Nephron progenitor cell (in vitro differentiated cells): ENCODE measurements at regions not wholly inside any gene's neighbourhood (a gene's known extent, or its start where the extent isn't known, plus 50 kb on each side); places are given as distances from the start of the nearest gene placed in this dataset.

Source experiments
- DNase-seq: peaks from one replicate; pipeline ENCODE4 v3.0.0; 2021
- H3K27ac Mint-ChIP-seq: 2 replicates; pipeline ENCODE4 v1.8.0; 2021; ENCODE audit warnings: mild to moderate bottlenecking, moderate library complexity, mixed read lengths
- H3K27me3 Mint-ChIP-seq: 2 replicates; pipeline ENCODE4 v1.8.0; 2021; ENCODE audit warnings: mild to moderate bottlenecking, low read depth, mixed read lengths; ENCODE audit not compliant: poor library complexity
- H3K36me3 Mint-ChIP-seq: 2 replicates; pipeline ENCODE4 v1.8.0; 2021; ENCODE audit warnings: low read depth, mixed read lengths
- H3K4me1 Mint-ChIP-seq: 2 replicates; pipeline ENCODE4 v1.8.0; 2021; ENCODE audit warnings: mixed read lengths
- H3K4me3 Mint-ChIP-seq: 2 replicates; pipeline ENCODE4 v1.8.0; 2021; ENCODE audit warnings: mild to moderate bottlenecking, moderate library complexity, mixed read lengths
- H3K9me3 Mint-ChIP-seq: 2 replicates; pipeline ENCODE4 v1.8.0; 2021; ENCODE audit warnings: mild to moderate bottlenecking, moderate library complexity, mixed read lengths
- TF ChIP-seq, protein P1 (sequence below): fragments of 200-600 bp; sonication (generic); IDR thresholded peaks from 2 replicates; pipeline ENCODE4 v1.5.0; 2021; ENCODE audit warnings: antibody characterized with exemption

DNA sequence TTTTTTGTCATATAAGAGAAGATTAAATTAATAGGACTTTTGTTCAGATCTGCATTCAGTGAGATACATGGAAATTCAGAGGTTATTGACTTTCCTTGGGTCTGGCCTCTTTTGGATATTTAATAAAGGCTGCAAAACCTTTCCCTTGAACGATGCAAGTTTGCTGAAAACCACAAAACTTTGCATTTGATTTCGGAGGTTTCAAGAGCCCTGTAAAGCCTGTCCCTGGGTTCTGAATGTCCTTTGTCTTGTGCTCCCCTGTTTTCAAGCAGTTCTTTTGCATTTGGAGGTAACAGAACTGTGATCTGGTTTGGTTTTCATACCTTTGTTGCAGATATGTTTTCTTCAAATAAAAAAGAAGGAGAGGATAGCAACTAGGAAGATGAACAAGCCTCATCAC lies 188.1 kb upstream of the DMRT1 start:
- H3K4me3 Mint-ChIP-seq = no peak overlapping the region
- TF ChIP-seq, protein P1, sequence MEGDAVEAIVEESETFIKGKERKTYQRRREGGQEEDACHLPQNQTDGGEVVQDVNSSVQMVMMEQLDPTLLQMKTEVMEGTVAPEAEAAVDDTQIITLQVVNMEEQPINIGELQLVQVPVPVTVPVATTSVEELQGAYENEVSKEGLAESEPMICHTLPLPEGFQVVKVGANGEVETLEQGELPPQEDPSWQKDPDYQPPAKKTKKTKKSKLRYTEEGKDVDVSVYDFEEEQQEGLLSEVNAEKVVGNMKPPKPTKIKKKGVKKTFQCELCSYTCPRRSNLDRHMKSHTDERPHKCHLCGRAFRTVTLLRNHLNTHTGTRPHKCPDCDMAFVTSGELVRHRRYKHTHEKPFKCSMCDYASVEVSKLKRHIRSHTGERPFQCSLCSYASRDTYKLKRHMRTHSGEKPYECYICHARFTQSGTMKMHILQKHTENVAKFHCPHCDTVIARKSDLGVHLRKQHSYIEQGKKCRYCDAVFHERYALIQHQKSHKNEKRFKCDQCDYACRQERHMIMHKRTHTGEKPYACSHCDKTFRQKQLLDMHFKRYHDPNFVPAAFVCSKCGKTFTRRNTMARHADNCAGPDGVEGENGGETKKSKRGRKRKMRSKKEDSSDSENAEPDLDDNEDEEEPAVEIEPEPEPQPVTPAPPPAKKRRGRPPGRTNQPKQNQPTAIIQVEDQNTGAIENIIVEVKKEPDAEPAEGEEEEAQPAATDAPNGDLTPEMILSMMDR = no peak
- DNase-seq = no peak
- no peak overlapping the region for H3K27ac Mint-ChIP-seq
- H3K4me1 Mint-ChIP-seq = peaks cover 24% of the 10 kb centered on the region
- H3K36me3 Mint-ChIP-seq = peaks cover 5% of the 10 kb centered on the region
- no peaks in the 10 kb centered on the region for H3K9me3 Mint-ChIP-seq
- no peaks in the 10 kb centered on the region for H3K27me3 Mint-ChIP-seq

DNA sequence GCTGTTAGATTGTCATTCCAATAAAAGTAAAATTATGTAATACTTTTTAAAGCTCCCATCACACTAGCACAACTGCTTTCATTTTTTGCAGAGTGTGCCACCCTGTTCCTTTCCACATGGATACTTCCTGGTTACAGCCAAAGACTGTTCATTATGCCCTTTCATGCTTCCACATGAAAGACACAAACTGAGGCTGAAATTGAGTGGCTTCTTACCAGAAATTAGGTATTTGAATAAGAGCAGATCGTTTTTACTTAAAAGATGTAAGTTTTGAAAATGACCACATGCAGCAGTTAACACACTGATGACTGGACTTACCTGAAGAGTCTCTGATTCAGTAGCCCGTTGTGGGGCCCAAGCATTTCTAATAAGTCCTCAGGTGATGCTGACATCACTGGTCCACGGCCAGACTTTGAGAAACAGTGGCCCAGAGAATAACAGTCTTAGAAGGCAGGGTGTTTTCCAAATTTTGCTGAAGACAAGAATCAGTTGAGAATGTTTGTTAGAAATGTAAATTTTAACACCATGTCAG lies 187.6 kb upstream of the DMRT1 start:
- Mint-ChIP-seq H3K27ac (no peak overlapping the region), H3K9me3 (no peaks in the 10 kb centered on the region)
- TF ChIP-seq, protein P1 = no peak

DNA sequence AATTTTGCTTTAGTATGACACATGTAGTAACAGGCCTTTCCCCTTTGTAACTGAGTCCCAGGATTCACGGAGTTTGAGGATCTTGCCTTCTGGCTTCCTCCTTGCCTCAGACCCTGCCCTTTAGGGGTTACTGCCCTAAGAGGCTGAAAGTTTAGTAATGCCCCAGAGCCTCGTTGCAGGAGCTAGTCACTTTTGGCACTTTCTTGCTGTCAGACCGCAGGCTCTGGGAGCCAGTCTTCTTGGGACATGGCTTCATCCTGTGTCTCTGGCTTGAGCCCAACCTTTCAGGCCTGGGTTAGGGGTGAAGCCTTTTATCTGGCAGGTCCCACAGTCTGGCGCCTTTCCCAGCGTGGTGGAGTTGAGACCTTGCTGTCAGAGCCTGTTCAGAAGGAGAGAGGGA lies 185.6 kb upstream of the DMRT1 start:
- H3K4me1 Mint-ChIP-seq = no peaks in the 10 kb centered on the region
- H3K9me3 Mint-ChIP-seq = peaks cover 6% of the 10 kb centered on the region
- H3K27ac Mint-ChIP-seq = no peak overlapping the region
- H3K27me3 Mint-ChIP-seq = no peaks in the 10 kb centered on the region
- H3K36me3 Mint-ChIP-seq = peaks cover 20% of the 10 kb centered on the region
- TF ChIP-seq, protein P1 = no peak
- no peak for DNase-seq
- no peak overlapping the region for H3K4me3 Mint-ChIP-seq

More for the DNA sequence above, 187.6 kb upstream of the DMRT1 start:
- H3K4me3 Mint-ChIP-seq = no peak overlapping the region
- H3K27me3 Mint-ChIP-seq = no peaks in the 10 kb centered on the region
- no peak for DNase-seq
- peaks cover 5% of the 10 kb centered on the region for H3K36me3 Mint-ChIP-seq
- peaks cover 19% of the 10 kb centered on the region for H3K4me1 Mint-ChIP-seq

DNA sequence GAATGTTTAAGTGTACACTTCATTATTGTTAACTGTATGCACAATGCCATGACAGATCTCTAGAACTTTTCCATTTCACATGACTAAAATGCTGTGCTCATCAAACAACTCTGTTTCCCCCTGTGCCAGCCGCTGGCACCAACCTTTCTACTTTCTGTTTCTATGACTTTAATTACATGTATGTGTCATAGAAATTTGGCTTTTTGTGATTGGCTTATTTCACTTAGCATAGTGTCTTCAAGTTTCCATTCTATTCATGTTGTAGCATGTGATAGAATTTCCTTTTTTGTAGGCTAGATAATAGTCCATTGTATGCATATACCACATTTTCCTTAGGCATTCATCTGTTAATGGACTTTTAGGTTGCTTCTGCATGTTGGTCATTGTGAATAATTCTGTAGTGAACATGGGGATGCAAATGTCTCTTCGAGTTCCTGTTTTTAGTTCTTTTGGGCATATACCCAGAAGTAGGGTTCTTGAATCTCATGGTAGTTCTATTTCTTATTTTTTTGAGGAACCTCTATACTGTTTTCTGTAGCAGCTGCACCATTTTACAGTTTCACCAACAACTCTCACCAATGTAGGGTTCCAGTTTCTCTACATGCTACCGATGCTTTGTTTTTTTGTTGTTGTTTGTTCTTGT lies 184.4 kb upstream of the DMRT1 start:
- peaks cover 9% of the 10 kb centered on the region for H3K9me3 Mint-ChIP-seq
- TF ChIP-seq, protein P1 = no peak

DNA sequence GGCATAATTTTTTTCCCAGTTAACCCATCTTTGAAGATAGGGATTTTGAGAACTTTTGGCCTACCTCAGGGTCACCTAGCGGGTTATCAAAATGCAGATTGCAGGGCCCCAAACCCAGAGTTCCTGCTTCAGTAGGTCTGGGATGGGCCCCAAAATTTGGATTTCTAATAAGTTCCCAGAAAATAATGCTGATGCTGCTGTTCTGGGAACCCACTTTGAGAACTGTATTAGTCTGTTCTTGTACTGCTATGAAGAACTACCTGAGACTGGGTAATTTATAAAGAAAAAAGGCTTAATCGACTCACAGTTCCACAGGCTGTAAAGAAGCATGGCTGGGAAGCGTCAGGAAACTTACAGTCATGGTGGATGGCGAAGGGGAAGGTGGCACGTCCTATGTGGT lies 182.2 kb upstream of the DMRT1 start:
- Mint-ChIP-seq H3K4me3 (no peak overlapping the region), H3K9me3 (peaks cover 22% of the 10 kb centered on the region), H3K27ac (no peak overlapping the region), H3K27me3 (peaks cover 3% of the 10 kb centered on the region), H3K4me1 (no peaks in the 10 kb centered on the region), H3K36me3 (peaks cover 43% of the 10 kb centered on the region)
- DNase-seq = no peak
- TF ChIP-seq, protein P1 = no peak

More for the DNA sequence above, 184.4 kb upstream of the DMRT1 start:
- Mint-ChIP-seq H3K4me3 (no peak overlapping the region), H3K4me1 (no peaks in the 10 kb centered on the region), H3K27ac (no peak overlapping the region), H3K27me3 (no peaks in the 10 kb centered on the region), H3K36me3 (peaks cover 23% of the 10 kb centered on the region)
- DNase-seq = no peak

DNA sequence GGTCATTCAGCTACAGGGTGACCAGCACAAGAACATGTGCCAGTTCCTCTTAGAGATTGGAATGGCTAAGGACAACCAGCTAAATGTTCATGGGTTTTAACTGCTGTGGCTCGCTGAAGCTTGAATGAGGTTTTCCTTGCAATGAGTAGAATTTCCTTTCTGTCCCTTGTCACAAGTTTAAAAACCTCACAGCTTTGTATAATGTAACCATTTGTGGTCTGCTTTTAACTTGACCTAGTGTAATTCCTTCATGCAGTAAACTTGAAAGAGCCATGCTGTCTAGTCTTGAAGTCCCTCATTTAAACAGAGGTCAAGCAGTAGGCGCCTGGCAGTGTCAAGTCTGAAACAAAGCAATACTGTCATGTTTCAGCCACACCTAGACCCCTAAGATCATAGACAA lies 181.3 kb upstream of the DMRT1 start:
- no peak for DNase-seq
- H3K27me3 Mint-ChIP-seq = peaks cover 3% of the 10 kb centered on the region
- no peaks in the 10 kb centered on the region for H3K4me1 Mint-ChIP-seq
- peaks cover 30% of the 10 kb centered on the region for H3K9me3 Mint-ChIP-seq
- H3K27ac Mint-ChIP-seq = no peak overlapping the region
- TF ChIP-seq, protein P1 = no peak
- no peak overlapping the region for H3K4me3 Mint-ChIP-seq
- H3K36me3 Mint-ChIP-seq = peaks cover 46% of the 10 kb centered on the region
